HepG2 (cell line): ENCODE measurements at regions not wholly inside any gene's neighbourhood (a gene's known extent, or its start where the extent isn't known, plus 50 kb on each side); places are given as distances from the start of the nearest gene placed in this dataset.

Experiments
- ATAC-seq: fragments of 200-7000 bp; cut with Tn5 transposase; 3 replicates; pipeline ENCODE4 v1.9.1; 2020; ENCODE audit warnings: mild to moderate bottlenecking, moderate library complexity
- BruUV-seq: library from RNA; stranded (reverse); fragments of 400-500 nt; replicated peaks from 2 replicates; lab custom pipeline; 2021; lab: Mats Ljungman, UMichigan
- CTCF ChIA-PET: fragments of 300-600 bp; formaldehyde crosslinking; extraction: SDS; loops from one replicate; lab custom pipeline; 2021; ENCODE audit warnings: low total read pairs, inconsistent platforms, low intra/inter-chr PET ratio; lab: Yijun Ruan, JAX
- POLR2A ChIA-PET: fragments of 350-600 bp; sonication (Branson Sonifier 250); formaldehyde crosslinking; loops from one replicate; lab custom pipeline; 2020; ENCODE audit warnings: antibody characterized with exemption, inconsistent platforms; lab: Yijun Ruan, JAX
- DNase-seq: peaks from one replicate; pipeline ENCODE4 v3.0.0-alpha.2; 2015; ENCODE audit warnings: low spot score
- FAIRE-seq: peaks from 3 replicates; lab custom pipeline; 2011; peaks lifted over from hg19 to GRCh38; lab: Jason Lieb, UNC
- H2AFZ ChIP-seq: one replicate; pipeline ENCODE4 v1.6.1; 2011; ENCODE audit warnings: low read length, inconsistent platforms
- H3K27ac ChIP-seq: fragments of 300-600 bp; 3 replicates; pipeline ENCODE4 v1.8.0; 2011; ENCODE audit warnings: mixed run types, mild to moderate bottlenecking, mixed read lengths, low read length, inconsistent platforms; ENCODE audit not compliant: insufficient read depth; ENCODE audit errors: extremely low read length
- H3K27me3 ChIP-seq, 2 experiments: fragments of 200-600 bp in 1 of 2; 2 replicates in 1 of 2; 3 replicates in 1 of 2; pipeline versions ENCODE4 v1.6.0 to v1.8.0; 2011; ENCODE audit warnings: low read length in 2 of 2, mild to moderate bottlenecking in 2 of 2, moderate library complexity in 2 of 2, inconsistent platforms in 1 of 2; ENCODE audit not compliant: insufficient read depth in 2 of 2, control insufficient read depth in 1 of 2
- H3K36me3 ChIP-seq, 2 experiments: fragments of 200-600 bp in 1 of 2; replicated peaks in 1 of 2; 2 replicates in 1 of 2; 3 replicates in 1 of 2; pipeline versions ENCODE4 v1.5.1 to v1.8.0; 2011; ENCODE audit warnings: low read length in 2 of 2, inconsistent platforms in 1 of 2; ENCODE audit not compliant: insufficient read depth in 2 of 2, control insufficient read depth in 1 of 2
- H3K4me1 ChIP-seq: 2 replicates; pipeline ENCODE4 v1.5.1; 2012; ENCODE audit warnings: low read length, inconsistent platforms; ENCODE audit not compliant: insufficient read depth
- H3K4me2 ChIP-seq: 2 replicates; pipeline ENCODE4 v1.6.0; 2011; ENCODE audit warnings: low read depth, low read length, inconsistent platforms
- H3K4me3 ChIP-seq, 3 experiments: fragments of 200-600 bp in 1 of 3; sonication (generic), shearing (Covaris generic) in 1 of 3; replicated peaks in 1 of 3; 2 replicates each; pipeline ENCODE4 v1.5.1; 2011 to 2016; ENCODE audit warnings: low read length in 3 of 3, inconsistent platforms in 2 of 3, low read depth in 2 of 3, mild to moderate bottlenecking in 2 of 3, control low read depth in 1 of 3, mixed read lengths in 1 of 3; ENCODE audit not compliant: insufficient read depth in 1 of 3
- H3K79me2 ChIP-seq: one replicate; pipeline ENCODE4 v1.6.1; 2011; ENCODE audit warnings: low read length, inconsistent platforms; ENCODE audit not compliant: insufficient read depth
- H3K9ac ChIP-seq: 2 replicates; pipeline ENCODE4 v1.6.0; 2011; ENCODE audit warnings: mild to moderate bottlenecking, low read depth, low read length, inconsistent platforms; ENCODE audit not compliant: insufficient read depth
- H3K9me3 ChIP-seq: 2 replicates; pipeline ENCODE4 v1.5.1; 2012; ENCODE audit warnings: mild to moderate bottlenecking, low read length
- H4K20me1 ChIP-seq: 2 replicates; pipeline ENCODE4 v1.6.0; 2011; ENCODE audit warnings: inconsistent platforms, mild to moderate bottlenecking, low read length, moderate library complexity; ENCODE audit not compliant: insufficient read depth
- ARHGAP35 ChIP-seq: sonication (generic); formaldehyde crosslinking; IDR thresholded peaks from 2 replicates; pipeline ENCODE4 v1.9.0; 2022; ENCODE audit warnings: mild to moderate bottlenecking, inconsistent platforms, moderate library complexity, missing genetic modification reagents, borderline replicate concordance
- GPBP1L1 ChIP-seq: sonication (generic); formaldehyde crosslinking; IDR thresholded peaks from 2 replicates; pipeline ENCODE4 v1.5.0; 2020; ENCODE audit warnings: mild to moderate bottlenecking, missing genetic modification reagents
- NCOA1 ChIP-seq: sonication (generic); formaldehyde crosslinking; IDR thresholded peaks from 2 replicates; pipeline ENCODE4 v1.9.0; 2021; ENCODE audit warnings: missing genetic modification reagents
- NCOR1 ChIP-seq: fragments of 200-600 bp; sonication (generic); IDR thresholded peaks from 2 replicates; pipeline ENCODE4 v1.7.0; 2017; ENCODE audit warnings: antibody characterized with exemption, low read length, borderline replicate concordance
- NFIC ChIP-seq: IDR thresholded peaks from 2 replicates; pipeline ENCODE4 v1.6.1; 2012; ENCODE audit warnings: mild to moderate bottlenecking, low read length, inconsistent platforms
- PCBP2 ChIP-seq: fragments of 200-400 bp; formaldehyde crosslinking; optimal IDR thresholded peaks from 2 replicates; pipeline ENCODE3; 2018; ENCODE audit warnings: low read length, low read depth; ENCODE audit not compliant: poor library complexity, severe bottlenecking
- PRPF4 ChIP-seq: fragments of 200-400 bp; formaldehyde crosslinking; IDR thresholded peaks from 2 replicates; pipeline ENCODE4 v1.6.1; 2016; ENCODE audit warnings: low read length, low read depth; ENCODE audit not compliant: poor library complexity, severe bottlenecking
- SALL2 ChIP-seq: sonication (generic); formaldehyde crosslinking; IDR thresholded peaks from 2 replicates; pipeline ENCODE4 v1.8.1; 2023; ENCODE audit warnings: mild to moderate bottlenecking, missing genetic modification reagents, inconsistent platforms
- SATB2 ChIP-seq: sonication (generic); formaldehyde crosslinking; IDR thresholded peaks from 2 replicates; pipeline ENCODE4 v1.5.0; 2020; ENCODE audit warnings: missing genetic modification reagents
- SIN3B ChIP-seq: fragments of 150-350 bp; IDR thresholded peaks from 2 replicates; pipeline ENCODE4 v1.6.1; 2014; ENCODE audit warnings: low read length
- SKIL ChIP-seq: sonication (generic); formaldehyde crosslinking; IDR thresholded peaks from 2 replicates; pipeline ENCODE4 v1.8.0; 2022; ENCODE audit warnings: missing genetic modification reagents, mild to moderate bottlenecking, moderate library complexity, borderline replicate concordance
- SMAD3 ChIP-seq: sonication (generic); formaldehyde crosslinking; IDR thresholded peaks from 2 replicates; pipeline ENCODE4 v1.4.0; 2020; ENCODE audit warnings: missing genetic modification reagents
- SRY ChIP-seq: sonication (generic); formaldehyde crosslinking; IDR thresholded peaks from 2 replicates; pipeline ENCODE4 v1.8.0; 2022; ENCODE audit warnings: mild to moderate bottlenecking, missing genetic modification reagents
- STAT5B ChIP-seq: sonication (generic); formaldehyde crosslinking; IDR thresholded peaks from 2 replicates; pipeline ENCODE4 v1.4.0; 2020; ENCODE audit warnings: missing genetic modification reagents
- ZBTB7B ChIP-seq: sonication (generic); formaldehyde crosslinking; IDR thresholded peaks from 2 replicates; pipeline ENCODE4 v1.4.0; 2020; ENCODE audit warnings: missing genetic modification reagents
- WGBS: methylation state at CpG from one replicate; pipeline ENCODE4 v1.1.6; 2017; ENCODE audit warnings: low lambda C conversion rate; 5-methylcytosine and 5-hydroxymethylcytosine counted together
- in situ Hi-C: cut with HindIII; loops from 2 replicates; pipeline ENCODE4 v1.10.0; 2017; ENCODE audit warnings: low pct_unique_long_range_greater_than_20kb; ENCODE audit not compliant: extremely low pct_ligation_motif_present
- intact Hi-C: fragments of 100-400 bp; cut with micrococcal nuclease; formaldehyde crosslinking; loops from one replicate; pipeline ENCODE4 v1.10.0; 2022; ENCODE audit not compliant: unreplicated experiment

GRCh38 chr7:63073286-63073685, 925.4 kb upstream of the ZNF722 start:
- WGBS = 13% methylated on average over 2 of the region's 2 CpGs
- FAIRE-seq (no peak), ATAC-seq (no peak), DNase-seq (no peak)
- H3K4me3 ChIP-seq = no peak overlapping the region
- ChIA-PET POLR2A (no interaction called here), CTCF (no interaction called here)
- H3K27ac ChIP-seq = no peak overlapping the region
- intact Hi-C loops (no loop called here), in situ Hi-C loops (no loop called here)
- BruUV-seq = no TSS peak
- no peak overlapping the region for H3K9ac ChIP-seq
- no peak overlapping the region for H3K4me2 ChIP-seq
- TF ChIP-seq STAT5B (CRISPR knock-in tag) (no peak), GPBP1L1 (CRISPR knock-in tag) (no peak), PCBP2 (no peak), NFIC (no peak), PRPF4 (no peak), NCOR1 (no peak)
- H3K4me1 ChIP-seq = no peaks in the 10 kb centered on the region
- no peaks in the 10 kb centered on the region for H3K36me3 ChIP-seq
- H4K20me1 ChIP-seq = no peaks in the 10 kb centered on the region
- H3K27me3 ChIP-seq = no peaks in the 10 kb centered on the region
- H3K9me3 ChIP-seq = peaks cover 97% of the 10 kb centered on the region
- no peak overlapping the region for H2AFZ ChIP-seq
- H3K79me2 ChIP-seq = no peaks in the 10 kb centered on the region

GRCh38 chr7:63073736-63074135, 924.9 kb upstream of the ZNF722 start:
- no peaks in the 10 kb centered on the region for H4K20me1 ChIP-seq
- CTCF ChIA-PET = no interaction called here
- WGBS = 13% methylated on average over 1 of the region's 1 CpG
- TF ChIP-seq SRY (no peak), SKIL (CRISPR knock-in tag) (no peak), SIN3B (no peak), NCOA1 (no peak), ZBTB7B (no peak), SATB2 (CRISPR knock-in tag) (no peak), SALL2 (CRISPR knock-in tag) (no peak), SMAD3 (CRISPR knock-in tag) (no peak), ARHGAP35 (no peak)

More at GRCh38 chr7:63073736-63074135, 924.9 kb upstream of the ZNF722 start:
- Histone ChIP-seq H3K27ac (no peak overlapping the region), H3K36me3 (no peaks in the 10 kb centered on the region), H3K9me3 (peaks cover 97% of the 10 kb centered on the region), H3K27me3 (no peaks in the 10 kb centered on the region), H3K4me3 (no peak overlapping the region), H2AFZ (no peak overlapping the region), H3K4me2 (no peak overlapping the region), H3K79me2 (no peaks in the 10 kb centered on the region), H3K9ac (no peak overlapping the region), H3K4me1 (no peaks in the 10 kb centered on the region)
- no peak for FAIRE-seq
- intact Hi-C loops = no loop called here
- no TSS peak for BruUV-seq
- in situ Hi-C loops = no loop called here
- POLR2A ChIA-PET = no interaction called here
- DNase-seq = no peak
- no peak for ATAC-seq
